ENCODE measurements at regions not wholly inside any gene's neighbourhood (a gene's known extent, or its start where the extent isn't known, plus 50 kb on each side); places are given as distances from the start of the nearest gene placed in this dataset.

GRCh38 chr15:98421419-98422129, 226.8 kb upstream of the IGF1R start:
- peak; percentile 49 for DNase-seq (ENCODE audit: low spot score)

GRCh38 chr15:98422130-98422478, 226.2 kb upstream of the IGF1R start:
- no peak for DNase-seq (ENCODE audit: low spot score)

GRCh38 chr15:98425173-98425572, 223.2 kb upstream of the IGF1R start:
- DNase-seq (ENCODE audit: low spot score) = no peak

- DNase-seq (ENCODE audit: low spot score) = no peak
Observed at GRCh38 chr15:98427321-98427720, 221.0 kb upstream of the IGF1R start.

- peak; percentile 75 for DNase-seq (ENCODE audit: low spot score)
Observed at GRCh38 chr15:98428253-98428989, 219.9 kb upstream of the IGF1R start.

GRCh38 chr15:98431171-98431570, 217.2 kb upstream of the IGF1R start:
- DNase-seq (ENCODE audit: low spot score) = no peak

- no peak for DNase-seq (ENCODE audit: low spot score)
Observed at GRCh38 chr15:98433346-98433745, 215.0 kb upstream of the IGF1R start.

GRCh38 chr15:98433856-98434255, 214.5 kb upstream of the IGF1R start:
- DNase-seq (ENCODE audit: low spot score) = no peak

GRCh38 chr15:98437752-98438151, 210.6 kb upstream of the IGF1R start:
- no peak for DNase-seq (ENCODE audit: low spot score)

- no peak for DNase-seq (ENCODE audit: low spot score)
Observed at GRCh38 chr15:98438326-98438725, 210.0 kb upstream of the IGF1R start.

- no peak for DNase-seq (ENCODE audit: low spot score)
Observed at GRCh38 chr15:98438907-98439306, 209.4 kb upstream of the IGF1R start.

- DNase-seq (ENCODE audit: low spot score) = no peak
Observed at GRCh38 chr15:98439523-98439942, 208.8 kb upstream of the IGF1R start.

GRCh38 chr15:98440917-98441316, 207.4 kb upstream of the IGF1R start:
- no peak for DNase-seq (ENCODE audit: low spot score)

GRCh38 chr15:98441599-98441998, 206.7 kb upstream of the IGF1R start:
- no peak for DNase-seq (ENCODE audit: low spot score)

- peak; percentile 92 for DNase-seq (ENCODE audit: low spot score)
Observed at GRCh38 chr15:98442379-98442833, 205.9 kb upstream of the IGF1R start.

- DNase-seq (ENCODE audit: low spot score) = no peak
Observed at GRCh38 chr15:98442901-98443300, 205.4 kb upstream of the IGF1R start.

GRCh38 chr15:98443526-98443925, 204.8 kb upstream of the IGF1R start:
- DNase-seq (ENCODE audit: low spot score) = no peak

GRCh38 chr15:98444138-98444537, 204.2 kb upstream of the IGF1R start:
- DNase-seq (ENCODE audit: low spot score) = no peak

- DNase-seq (ENCODE audit: low spot score) = no peak
Observed at GRCh38 chr15:98445315-98445714, 203.0 kb upstream of the IGF1R start.

GRCh38 chr15:98446083-98446482, 202.3 kb upstream of the IGF1R start:
- no peak for DNase-seq (ENCODE audit: low spot score)

- no peak for DNase-seq (ENCODE audit: low spot score)
Observed at GRCh38 chr15:98447069-98447468, 201.3 kb upstream of the IGF1R start.

- DNase-seq (ENCODE audit: low spot score) = no peak
Observed at GRCh38 chr15:98451236-98451635, 197.1 kb upstream of the IGF1R start.

- DNase-seq (ENCODE audit: low spot score) = no peak
Observed at GRCh38 chr15:98452238-98452637, 196.1 kb upstream of the IGF1R start.

GRCh38 chr15:98455904-98456303, 192.4 kb upstream of the IGF1R start:
- no peak for DNase-seq (ENCODE audit: low spot score)
